ENCODE measurements at regions not wholly inside any gene's neighbourhood (a gene's known extent, or its start where the extent isn't known, plus 50 kb on each side); places are given as distances from the start of the nearest gene placed in this dataset.

GRCh38 chr2:19465978-19466377, 107.6 kb upstream of the OSR1 start:
- Histone ChIP-seq H3K27ac (ENCODE audit: low read depth, low read length) (no peak overlapping the region), H4K20me1 (ENCODE audit: insufficient read depth, low read length) (no peaks in the 10 kb centered on the region), H3K79me2 (ENCODE audit: insufficient read depth, low read length) (no peaks in the 10 kb centered on the region), H3K4me3 (ENCODE audit: insufficient read depth, low read length) (no peak overlapping the region), H3K9me3 (ENCODE audit: low read depth, low read length) (no peaks in the 10 kb centered on the region), H3K36me3 (ENCODE audit: insufficient read depth, low read length) (no peaks in the 10 kb centered on the region), H3K27me3 (ENCODE audit: insufficient read depth, low read length) (no peaks in the 10 kb centered on the region), H3K4me1 (ENCODE audit: insufficient read depth, low read length) (no peaks in the 10 kb centered on the region), H3K4me2 (ENCODE audit: insufficient read depth, low read length) (no peak overlapping the region), H2AFZ (ENCODE audit: low read length) (no peak overlapping the region)
- no peak for TF ChIP-seq CTCF (IDR thresholded peaks at IDR 0.05; ENCODE audit: extremely low read depth, low read depth, low read length)
- DNase-seq (ENCODE audit: insufficient read length, low spot score, missing footprints), result no peak

GRCh38 chr2:19462256-19462645, 103.8 kb upstream of the OSR1 start:
- Histone ChIP-seq H3K27me3 (ENCODE audit: insufficient read depth, low read length) (no peaks in the 10 kb centered on the region), H2AFZ (ENCODE audit: low read length) (no peak overlapping the region), H3K4me1 (ENCODE audit: insufficient read depth, low read length) (no peaks in the 10 kb centered on the region), H3K27ac (ENCODE audit: low read depth, low read length) (no peak overlapping the region), H3K79me2 (ENCODE audit: insufficient read depth, low read length) (no peaks in the 10 kb centered on the region), H3K36me3 (ENCODE audit: insufficient read depth, low read length) (no peaks in the 10 kb centered on the region), H3K4me2 (ENCODE audit: insufficient read depth, low read length) (no peak overlapping the region), H4K20me1 (ENCODE audit: insufficient read depth, low read length) (no peaks in the 10 kb centered on the region), H3K4me3 (ENCODE audit: insufficient read depth, low read length) (no peak overlapping the region), H3K9me3 (ENCODE audit: low read depth, low read length) (no peaks in the 10 kb centered on the region)
- no peak for DNase-seq (ENCODE audit: insufficient read length, low spot score, missing footprints)
- no peak for TF ChIP-seq CTCF (IDR thresholded peaks at IDR 0.05; ENCODE audit: extremely low read depth, low read depth, low read length)

- H4K20me1 ChIP-seq (ENCODE audit: insufficient read depth, low read length), result no peaks in the 10 kb centered on the region
- no peak overlapping the region for H3K4me3 ChIP-seq (ENCODE audit: insufficient read depth, low read length)
- H3K4me2 ChIP-seq (ENCODE audit: insufficient read depth, low read length), result no peak overlapping the region
- no peaks in the 10 kb centered on the region for H3K4me1 ChIP-seq (ENCODE audit: insufficient read depth, low read length)
- H3K79me2 ChIP-seq (ENCODE audit: insufficient read depth, low read length), result no peaks in the 10 kb centered on the region
- H3K36me3 ChIP-seq (ENCODE audit: insufficient read depth, low read length), result no peaks in the 10 kb centered on the region
- H3K9me3 ChIP-seq (ENCODE audit: low read depth, low read length), result no peaks in the 10 kb centered on the region
- no peak overlapping the region for H2AFZ ChIP-seq (ENCODE audit: low read length)
- DNase-seq (ENCODE audit: insufficient read length, low spot score, missing footprints), result no peak
- no peak overlapping the region for H3K27ac ChIP-seq (ENCODE audit: low read depth, low read length)
- no peaks in the 10 kb centered on the region for H3K27me3 ChIP-seq (ENCODE audit: insufficient read depth, low read length)
- TF ChIP-seq CTCF (IDR thresholded peaks at IDR 0.05; ENCODE audit: extremely low read depth, low read depth, low read length), result no peak
Observed at GRCh38 chr2:19461504-19462255, 103.3 kb upstream of the OSR1 start.

- Histone ChIP-seq H3K79me2 (ENCODE audit: insufficient read depth, low read length) (no peaks in the 10 kb centered on the region), H3K27me3 (ENCODE audit: insufficient read depth, low read length) (no peaks in the 10 kb centered on the region), H3K4me1 (ENCODE audit: insufficient read depth, low read length) (no peaks in the 10 kb centered on the region), H3K36me3 (ENCODE audit: insufficient read depth, low read length) (no peaks in the 10 kb centered on the region), H2AFZ (ENCODE audit: low read length) (no peak overlapping the region), H3K4me3 (ENCODE audit: insufficient read depth, low read length) (no peak overlapping the region), H4K20me1 (ENCODE audit: insufficient read depth, low read length) (no peaks in the 10 kb centered on the region), H3K27ac (ENCODE audit: low read depth, low read length) (no peak overlapping the region), H3K9me3 (ENCODE audit: low read depth, low read length) (no peaks in the 10 kb centered on the region), H3K4me2 (ENCODE audit: insufficient read depth, low read length) (no peak overlapping the region)
- DNase-seq (ENCODE audit: insufficient read length, low spot score, missing footprints), result no peak
- TF ChIP-seq CTCF (IDR thresholded peaks at IDR 0.05; ENCODE audit: extremely low read depth, low read depth, low read length), result no peak
Observed at GRCh38 chr2:19460761-19461160, 102.3 kb upstream of the OSR1 start.
